HK-2 (cell line): ENCODE measurements at regions not wholly inside any gene's neighbourhood (a gene's known extent, or its start where the extent isn't known, plus 50 kb on each side); places are given as distances from the start of the nearest gene placed in this dataset.
"Not testable (repeated sequence)": the region's sequence is repeated elsewhere in the genome, so short reads cannot be mapped to it uniquely, and the experiment has no call there.

Experiments
- DNase-seq: peaks from one replicate; pipeline ENCODE4 v3.0.0-alpha.2; 2018; ENCODE audit not compliant: unreplicated experiment

DNA sequence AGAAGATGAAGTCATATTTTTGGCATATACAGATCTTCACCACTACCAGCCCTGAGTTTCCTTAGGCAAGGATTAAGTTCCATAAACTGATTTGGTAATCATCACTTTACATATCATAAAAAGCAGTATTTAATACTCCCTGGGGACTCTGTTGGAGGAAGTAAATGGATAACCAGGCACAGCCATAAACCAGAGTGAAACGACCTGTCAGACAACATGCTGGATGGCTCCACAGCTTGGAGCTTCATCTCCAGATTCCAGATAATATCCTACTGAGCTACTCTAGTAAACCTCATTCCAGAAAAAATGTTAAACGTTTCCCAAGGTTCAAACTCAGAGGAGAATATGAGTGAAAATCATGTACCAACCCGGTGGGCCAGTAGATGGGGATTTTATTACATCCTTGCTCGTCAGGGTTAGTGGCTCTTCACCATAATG lies 109.2 kb downstream of the BASP1 start:
- no peak for DNase-seq

DNA sequence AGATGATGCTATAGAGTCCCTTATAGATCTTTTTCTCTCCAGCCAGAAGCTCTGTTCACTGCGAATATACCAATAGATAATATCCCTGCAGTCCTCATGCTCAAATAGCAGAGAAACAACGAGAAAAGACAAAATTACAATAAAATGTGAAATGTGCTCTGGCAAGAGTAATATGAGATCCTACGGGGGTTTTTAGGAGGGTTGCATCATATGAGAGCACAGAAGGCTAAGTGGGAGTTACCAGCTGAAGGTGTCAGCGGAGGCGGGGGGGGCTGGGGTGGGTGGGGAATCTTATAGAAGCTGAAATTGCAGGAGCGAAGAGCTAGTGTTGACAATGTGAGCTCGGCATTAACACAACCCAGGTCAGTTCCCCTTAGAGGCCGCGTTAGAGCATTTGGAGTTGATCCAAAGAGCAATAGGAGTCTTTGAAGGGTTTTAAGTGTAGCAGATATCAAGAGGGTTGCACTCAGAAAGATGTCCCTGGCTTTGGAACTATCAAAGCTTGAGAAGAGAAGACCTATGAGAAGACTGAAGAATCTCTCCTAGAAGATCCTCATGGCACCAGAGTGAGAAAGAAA lies 109.7 kb downstream of the BASP1 start:
- DNase-seq, result no peak

DNA sequence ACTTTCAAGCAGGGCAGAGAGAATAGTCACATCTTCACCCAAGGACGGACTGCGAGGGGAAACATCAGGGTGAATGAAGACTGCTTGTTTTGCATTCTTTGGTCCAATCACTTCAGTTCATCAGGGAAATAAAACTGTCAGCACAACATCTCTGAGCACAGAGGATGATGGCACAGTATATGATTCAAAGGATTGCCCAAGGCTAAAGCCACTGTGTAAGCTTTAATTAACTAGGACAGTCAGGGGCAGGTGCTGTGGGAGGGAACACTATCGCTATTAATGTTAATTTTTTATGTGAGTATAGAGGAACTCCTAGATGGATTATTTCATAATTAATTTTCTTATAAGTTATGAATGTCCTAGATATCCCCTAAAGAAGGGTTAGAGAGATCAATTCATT lies 112.1 kb downstream of the BASP1 start:
- DNase-seq, result no peak

DNA sequence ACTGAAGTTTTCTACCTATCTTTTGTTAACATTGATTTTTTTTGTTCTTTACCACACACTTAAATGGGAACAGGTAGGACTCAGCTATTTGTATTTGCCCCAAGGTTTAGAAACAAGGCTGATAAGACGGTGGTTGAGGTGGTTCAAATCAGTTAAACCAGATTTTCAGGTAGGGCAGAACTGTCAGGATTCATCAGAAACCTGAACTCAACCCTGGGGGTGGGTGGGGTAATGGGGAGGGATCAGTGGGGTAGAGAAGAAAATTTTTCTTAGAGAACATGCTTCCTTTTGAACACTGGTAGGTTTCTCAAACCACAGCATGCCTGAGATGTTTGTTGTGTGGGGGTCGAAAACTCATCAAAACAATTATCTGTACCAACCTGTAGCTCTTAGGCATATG lies 113.0 kb downstream of the BASP1 start:
- no peak for DNase-seq

DNA sequence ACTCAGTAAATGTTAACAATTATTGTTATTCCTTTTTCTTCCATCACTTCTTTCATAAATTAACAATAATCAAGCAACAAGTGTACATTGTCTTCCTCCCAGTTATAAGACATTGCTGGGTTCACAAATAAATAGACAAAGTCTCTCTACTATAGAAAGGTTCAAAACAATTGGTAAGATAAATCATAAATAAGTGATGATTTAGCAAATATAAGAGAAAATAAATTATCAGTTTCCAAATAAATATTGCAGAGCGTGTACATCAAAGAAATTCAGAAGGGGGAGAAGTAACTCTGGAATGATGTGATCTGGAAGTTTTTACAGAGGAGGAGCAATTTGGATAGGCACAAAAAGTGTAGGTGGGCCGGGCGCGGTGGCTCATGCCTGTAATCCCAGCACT lies 114.2 kb downstream of the BASP1 start:
- DNase-seq, result no peak

DNA sequence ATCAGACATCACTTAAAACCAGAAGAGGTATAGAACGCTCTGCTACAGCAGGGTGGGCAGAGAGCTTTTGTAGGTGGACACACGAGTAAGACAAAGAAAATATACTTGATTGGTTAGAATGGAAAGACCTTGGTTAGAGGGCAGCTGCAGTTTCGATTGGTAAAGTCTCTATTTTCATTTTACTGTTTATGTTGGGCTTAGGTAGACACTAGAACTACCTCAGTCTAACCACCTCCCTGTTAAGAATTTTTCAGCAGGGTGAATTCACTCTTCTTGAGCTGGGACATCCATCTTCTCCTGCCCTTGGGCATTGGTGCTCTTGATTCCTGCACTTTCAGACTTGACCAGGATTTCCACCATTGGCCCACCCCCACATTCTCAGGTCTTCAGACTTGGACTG lies 116.3 kb downstream of the BASP1 start:
- no peak for DNase-seq

DNA sequence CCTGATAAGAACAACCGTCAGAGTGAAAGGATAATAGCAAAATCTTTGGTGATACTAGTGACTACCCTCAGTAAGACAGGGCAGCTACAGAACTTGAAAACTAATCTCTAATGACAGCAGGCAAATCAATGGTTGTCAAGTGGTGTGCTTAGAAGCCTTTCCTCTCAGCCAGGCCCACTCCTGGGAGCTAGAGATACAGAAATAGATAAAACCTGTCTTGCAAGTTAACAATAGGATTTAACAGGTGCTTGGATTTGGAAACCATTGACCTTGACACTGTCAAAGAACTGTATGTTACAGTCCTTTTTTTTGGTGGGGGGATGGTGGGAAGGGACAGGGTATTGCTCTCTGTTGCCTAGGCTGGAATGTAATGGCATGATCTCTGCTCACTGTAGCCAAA lies 118.6 kb downstream of the BASP1 start:
- DNase-seq, result no peak

DNA sequence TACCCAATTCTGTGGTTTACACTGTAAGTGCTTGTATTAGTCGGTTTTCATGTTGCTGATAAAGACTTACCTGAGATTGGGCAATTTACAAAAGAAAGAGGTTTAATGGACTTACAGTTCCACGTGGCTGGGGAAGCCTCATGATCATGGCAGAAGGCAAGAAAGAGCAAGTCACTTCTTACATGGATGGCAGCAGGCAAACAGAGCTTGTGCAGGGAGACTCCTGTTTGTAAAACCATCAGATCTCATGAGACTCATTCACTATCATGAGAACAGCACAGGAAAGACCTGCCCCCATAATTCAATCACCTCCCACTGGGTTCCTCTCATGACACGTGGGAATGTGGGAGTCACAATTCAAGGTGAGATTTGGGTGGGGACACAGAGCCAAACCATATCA lies 119.3 kb downstream of the BASP1 start:
- DNase-seq, result not testable (repeated sequence)

DNA sequence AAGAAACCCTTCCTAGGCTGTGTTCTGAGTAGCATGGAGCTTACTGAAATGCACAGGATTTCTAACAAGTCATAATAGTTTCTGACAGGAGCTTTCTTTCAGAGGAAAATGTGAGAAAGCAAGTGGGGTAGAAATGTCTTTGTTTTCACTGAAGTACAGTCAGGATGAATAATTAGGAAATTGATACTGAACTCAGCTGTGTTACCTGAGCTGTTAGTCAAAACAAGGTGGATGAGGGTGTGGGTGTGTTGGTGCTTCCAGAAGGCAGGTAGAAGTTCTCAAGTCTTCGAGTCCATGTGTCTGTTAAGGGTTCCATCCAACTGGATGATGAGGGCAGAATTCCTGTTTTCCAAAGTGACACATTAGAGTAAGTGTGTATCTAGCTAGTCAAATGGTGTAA lies 122.4 kb downstream of the BASP1 start:
- DNase-seq, result no peak

DNA sequence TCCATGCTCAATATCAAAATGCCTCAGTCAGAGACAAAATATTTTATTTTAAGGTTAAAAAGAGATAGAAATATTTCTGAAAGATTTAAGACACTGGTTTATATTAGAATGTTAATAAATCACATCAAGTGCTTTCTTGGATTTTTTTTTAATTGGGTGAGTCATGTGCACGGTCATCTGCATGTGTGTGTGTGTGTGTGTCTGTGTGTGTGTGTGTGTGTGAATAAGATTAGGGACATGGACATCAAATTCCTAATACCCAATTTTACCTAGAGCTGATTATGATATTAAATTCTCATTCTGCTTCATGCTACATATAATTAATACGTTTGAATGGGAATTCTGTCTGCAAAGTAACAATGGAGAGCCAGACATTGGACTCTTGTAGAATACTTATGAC lies 122.9 kb downstream of the BASP1 start:
- DNase-seq, result no peak

DNA sequence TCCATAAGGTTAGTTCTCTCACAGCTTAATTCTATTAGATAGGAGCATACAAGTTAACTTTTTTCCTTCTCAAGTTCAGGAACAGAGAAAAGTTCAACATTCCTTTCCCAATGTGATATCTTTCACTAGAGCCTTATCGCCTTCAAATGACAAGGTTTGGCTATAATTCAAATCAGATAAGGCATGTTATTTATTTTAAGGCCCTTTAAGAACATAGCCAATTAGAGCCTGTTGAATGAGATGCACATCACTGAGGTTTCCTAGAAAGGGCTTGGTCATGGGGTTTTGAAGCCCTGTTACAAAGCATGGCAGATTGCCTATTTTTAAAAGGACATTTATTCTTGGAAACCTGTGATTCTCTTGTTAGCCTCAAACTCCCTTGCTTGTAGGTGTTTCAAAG lies 123.4 kb downstream of the BASP1 start:
- DNase-seq, result no peak

DNA sequence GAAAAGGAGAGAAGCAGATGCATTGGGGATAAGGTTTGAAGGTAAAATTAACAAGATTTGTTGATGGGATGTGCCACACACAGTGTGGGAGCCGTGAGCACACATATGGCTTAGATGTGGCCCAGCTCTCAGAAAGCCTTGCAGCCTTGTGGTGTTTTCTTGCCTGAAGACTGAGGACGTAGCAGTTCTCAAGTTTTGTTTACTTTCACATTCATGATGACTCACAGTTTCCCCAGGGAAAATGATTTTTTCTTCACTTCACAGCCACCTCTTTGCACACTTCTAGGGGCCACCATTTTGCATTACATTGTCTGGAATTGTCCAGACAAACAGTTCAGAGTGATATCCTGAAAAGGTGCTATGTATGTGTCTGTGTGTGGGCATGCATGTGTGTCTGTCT lies 126.2 kb downstream of the BASP1 start:
- peak; percentile 1 for DNase-seq

DNA sequence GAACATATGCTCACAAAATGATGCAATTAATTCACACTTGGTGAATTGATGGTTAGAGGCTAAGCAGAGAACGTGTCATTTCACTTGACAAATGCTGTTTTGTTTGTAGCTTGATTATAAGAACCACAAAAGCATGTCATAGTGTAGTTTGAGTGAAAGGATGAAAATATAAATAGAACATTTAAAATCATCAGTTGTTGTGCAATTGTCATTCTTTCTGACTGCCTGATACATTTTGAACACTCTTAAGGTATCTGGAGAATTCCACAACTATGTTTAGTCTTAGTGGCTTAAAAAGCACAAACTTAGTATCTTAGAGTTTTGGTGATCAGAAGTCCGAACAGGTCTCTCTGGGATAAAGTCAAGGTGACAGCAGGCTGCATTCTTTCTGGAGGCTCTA lies 129.4 kb downstream of the BASP1 start:
- DNase-seq, result no peak

DNA sequence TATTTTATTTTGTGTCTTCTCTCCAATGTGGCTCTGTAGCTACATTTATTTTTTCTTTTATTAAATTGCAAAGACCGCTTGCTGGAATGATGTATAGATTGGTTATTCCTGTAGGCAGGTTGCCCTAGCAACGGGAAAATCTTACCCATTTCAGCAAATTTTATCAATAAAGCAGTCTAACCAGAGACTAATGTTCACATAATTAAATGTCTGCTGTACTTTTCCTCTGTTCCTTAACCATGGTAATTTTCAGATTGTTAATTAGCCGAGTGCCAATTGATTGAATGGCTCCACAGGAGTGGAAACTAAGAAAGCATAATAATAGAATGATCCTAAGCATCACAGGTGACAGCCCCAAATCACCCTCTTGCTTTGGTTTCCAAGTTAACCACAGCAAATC lies 134.8 kb downstream of the BASP1 start:
- no peak for DNase-seq

DNA sequence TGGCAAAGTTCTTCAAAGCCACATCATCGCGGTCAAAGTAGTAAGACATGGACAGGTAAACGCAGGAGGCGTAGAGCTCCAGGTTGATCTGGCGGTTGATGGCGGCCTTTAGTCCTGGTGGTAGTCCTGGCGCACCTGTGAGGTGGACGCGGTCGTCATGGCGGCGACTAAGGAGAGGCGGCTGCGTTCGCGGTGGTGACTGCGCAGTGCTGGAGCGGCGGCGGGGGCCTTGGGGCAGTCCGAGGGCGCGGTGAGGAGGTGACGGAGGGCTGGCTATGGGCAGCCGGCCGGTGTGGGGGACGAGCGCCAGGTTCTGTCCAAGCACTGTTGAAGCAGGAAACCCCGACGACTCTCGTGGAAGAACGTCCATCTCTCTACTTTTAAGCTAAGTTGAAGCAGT lies 136.8 kb downstream of the BASP1 start:
- DNase-seq, result no peak

DNA sequence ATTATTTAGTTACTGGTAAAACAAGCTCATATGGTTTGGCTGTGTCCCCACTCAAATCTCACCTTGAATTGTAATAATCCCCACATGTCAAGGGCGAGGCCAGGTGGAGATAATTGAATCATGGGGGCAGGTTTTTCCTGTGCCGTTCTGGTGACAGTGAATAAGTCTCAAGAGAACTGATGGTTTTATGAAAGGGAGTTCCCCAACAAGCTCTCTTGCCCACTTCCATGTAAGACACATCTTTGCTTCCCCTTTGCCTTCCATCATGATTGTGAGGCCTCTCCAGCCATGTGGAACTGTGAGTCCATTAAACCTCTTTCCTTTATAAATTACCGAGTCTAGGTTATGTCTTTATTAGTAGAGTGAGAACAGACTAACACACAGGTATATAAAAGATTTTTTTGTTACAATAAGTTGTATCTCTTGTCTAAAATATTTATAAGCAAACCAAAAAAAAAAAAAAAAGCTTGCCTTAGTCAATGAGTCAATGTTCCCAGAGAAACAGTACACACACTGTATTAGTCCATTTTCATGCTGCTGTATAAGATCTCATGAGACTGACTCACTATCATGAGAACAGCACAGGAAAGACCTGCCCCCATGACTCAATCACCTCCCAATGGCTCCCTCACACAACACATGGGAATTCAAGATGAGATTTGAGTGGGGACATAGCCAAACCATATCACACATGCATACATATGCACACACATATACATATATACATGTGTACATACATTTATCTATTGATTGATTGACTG lies 138.3 kb downstream of the BASP1 start:
- peak; percentile 3 for DNase-seq

DNA sequence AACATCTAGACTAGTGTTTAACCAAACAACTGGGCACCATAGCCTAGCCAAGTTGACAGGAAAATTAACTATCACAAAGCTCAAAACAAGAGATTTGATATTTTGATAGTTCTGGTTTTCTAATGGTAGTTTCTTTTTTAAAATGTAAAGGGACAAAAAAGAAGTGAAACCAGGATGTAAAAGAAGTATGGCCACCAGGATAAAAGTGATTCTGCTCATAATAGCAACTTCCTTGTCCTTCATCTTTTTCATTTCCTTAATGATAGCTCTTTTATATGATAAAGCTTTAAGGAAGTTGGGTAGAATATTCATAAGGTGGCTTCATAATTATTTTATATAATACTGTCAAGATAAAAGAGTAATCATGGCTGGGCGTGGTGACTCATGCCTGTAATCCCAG lies 139.1 kb downstream of the BASP1 start:
- no peak for DNase-seq

DNA sequence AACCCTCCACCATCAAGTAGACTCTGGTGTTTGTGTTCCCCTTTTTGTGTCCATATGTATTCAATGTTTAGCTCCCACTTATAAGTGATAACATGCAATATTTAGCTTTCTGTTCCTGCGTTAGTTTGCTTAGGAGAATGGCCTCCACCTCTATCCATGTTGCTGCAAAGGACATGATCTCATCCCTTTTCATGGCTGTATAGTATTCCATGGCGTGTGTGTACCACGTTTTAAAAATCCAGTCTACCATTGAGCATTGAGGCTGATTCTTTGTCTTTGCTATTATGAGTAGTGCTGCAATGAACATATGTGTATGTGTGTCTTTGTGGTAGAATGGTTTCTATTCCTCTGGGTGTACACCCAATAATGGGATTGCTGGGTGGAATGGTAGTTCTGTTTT lies 140.1 kb downstream of the BASP1 start:
- DNase-seq, result no peak

DNA sequence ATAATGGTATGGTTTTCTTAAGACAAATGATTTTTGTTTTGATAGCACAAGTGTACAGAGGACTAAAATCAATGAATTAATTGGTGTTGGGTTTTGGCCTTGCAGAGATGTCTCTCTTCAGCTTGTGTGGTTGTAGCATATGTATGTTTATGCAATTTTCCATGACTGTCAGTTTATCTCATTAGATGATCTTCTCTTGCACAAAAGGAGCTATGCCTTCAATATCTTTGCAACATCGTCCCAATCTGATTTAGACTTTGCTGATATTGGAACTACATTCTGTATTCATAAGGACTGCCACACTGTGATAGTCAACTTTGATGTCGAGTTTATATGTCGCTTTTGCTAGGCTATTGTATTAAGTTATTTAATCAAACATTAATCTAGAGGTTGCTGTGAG lies 140.0 kb upstream of the TAF11L2 start:
- no peak for DNase-seq

DNA sequence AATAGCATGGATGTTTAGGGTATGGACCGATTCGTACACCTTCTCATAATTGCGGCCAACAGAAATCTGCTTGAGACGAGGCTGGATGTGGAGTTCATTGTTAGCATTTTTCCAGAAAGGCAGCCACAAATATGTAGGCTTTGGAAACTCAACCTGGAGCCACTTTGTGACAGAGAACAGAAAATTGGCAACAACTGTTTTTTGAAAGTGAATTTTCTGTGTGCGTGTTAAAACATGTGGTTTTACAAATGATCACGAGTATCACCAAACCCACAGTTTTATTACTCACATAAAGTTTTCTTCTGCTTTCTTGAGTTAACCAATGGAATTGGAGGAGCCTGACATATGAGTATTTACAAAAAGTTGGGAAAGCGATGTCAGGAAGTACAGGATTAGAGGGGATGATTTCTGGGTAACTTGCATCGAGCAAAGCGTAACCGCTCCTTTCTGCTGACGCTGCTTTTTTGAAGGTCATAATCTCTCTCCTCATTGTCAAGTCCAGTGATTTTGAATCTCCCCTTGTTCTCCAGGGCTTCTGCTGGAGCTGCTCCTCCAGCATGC lies 138.5 kb upstream of the TAF11L2 start:
- DNase-seq, result no peak

DNA sequence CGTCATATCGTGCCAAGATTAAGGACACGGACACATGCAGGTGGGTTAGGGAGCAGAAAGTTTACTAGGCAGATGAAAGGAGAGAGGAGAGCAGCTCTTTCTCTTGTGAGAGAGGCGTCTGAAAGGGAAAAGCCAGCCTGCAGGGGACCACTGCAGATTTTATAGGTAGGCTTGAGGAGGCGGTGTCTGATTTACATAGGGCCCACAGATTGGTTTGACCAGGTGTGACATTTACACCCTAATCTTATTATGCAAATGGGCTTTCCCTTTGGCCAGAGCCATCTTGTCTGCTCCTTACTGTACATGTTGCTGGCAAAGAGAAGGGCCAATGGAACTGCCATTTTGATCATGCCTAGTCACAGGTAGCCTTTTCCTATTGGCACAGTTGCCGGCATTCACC lies 137.2 kb upstream of the TAF11L2 start:
- DNase-seq, result no peak

DNA sequence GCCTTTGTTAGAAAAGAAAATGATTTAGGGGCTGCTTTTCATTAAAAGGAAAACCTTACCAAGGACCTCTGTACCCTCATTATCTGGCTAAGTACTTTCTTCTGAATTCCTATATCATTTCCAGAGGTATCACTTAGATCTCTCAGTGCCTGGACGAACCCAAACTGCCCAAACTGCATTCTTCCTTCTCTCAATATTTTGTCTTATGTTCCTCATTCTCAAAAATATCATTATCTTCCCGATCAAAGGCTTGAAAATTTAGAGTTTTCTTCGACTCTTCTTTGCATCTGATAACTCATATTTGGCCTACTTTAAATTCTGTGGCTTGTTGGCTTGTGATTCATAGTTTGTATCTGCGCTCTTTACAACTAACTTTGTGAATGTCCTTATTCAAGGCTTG lies 136.7 kb upstream of the TAF11L2 start:
- DNase-seq, result no peak

DNA sequence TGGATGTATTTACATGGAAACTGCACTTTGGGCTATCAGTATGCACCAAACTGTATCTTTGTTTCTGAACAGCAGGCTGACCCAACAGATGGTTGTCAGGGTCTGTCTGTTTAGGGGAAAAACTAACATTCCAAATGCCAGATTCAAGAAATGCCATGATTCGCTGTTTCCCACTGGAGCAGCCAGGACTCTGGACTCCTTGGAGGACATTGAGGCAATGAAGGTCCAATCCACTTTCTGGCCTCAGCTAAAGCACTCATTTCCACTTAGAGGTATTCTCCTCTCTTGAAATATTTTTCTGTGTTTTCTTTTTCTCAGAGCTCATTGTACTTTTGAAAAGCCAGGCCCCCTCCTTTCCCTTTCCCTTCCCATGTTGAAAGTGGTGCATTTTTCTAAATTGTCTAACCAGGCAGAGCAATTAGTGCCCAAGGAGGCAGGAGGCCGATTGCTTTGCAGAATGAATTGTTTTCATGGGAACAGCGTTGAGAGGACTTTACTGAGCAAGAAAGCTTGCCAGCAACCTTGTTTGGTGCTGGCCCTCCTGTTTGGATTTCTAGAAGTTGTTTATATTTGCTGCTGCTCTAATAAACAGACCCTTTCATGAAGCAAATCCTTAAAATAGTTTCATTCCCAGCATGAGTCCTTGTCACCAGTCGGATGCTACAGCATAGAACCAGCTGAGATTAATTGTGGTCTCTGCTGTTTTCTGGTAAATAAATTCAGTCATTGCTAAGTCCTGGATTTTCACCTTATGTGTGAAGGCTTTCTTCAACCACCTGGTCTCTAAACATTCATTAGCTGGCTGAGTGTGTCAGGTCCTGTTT lies 132.8 kb upstream of the TAF11L2 start:
- DNase-seq, result no peak
